Loucy (cell line): ENCODE measurements at regions not wholly inside any gene's neighbourhood (a gene's known extent, or its start where the extent isn't known, plus 50 kb on each side); places are given as distances from the start of the nearest gene placed in this dataset.

Source experiments
- H2AFZ ChIP-seq: fragments of 200-600 bp; sonication (generic); 2 replicates; pipeline ENCODE4 v1.6.0; 2016; ENCODE audit warnings: antibody characterized with exemption, mild to moderate bottlenecking, low read length, moderate library complexity
- H3F3A ChIP-seq: fragments of 200-600 bp; 2 replicates; pipeline ENCODE4 v1.6.0; 2016; ENCODE audit warnings: antibody characterized with exemption, low read depth, mild to moderate bottlenecking
- H3K27me3 ChIP-seq: fragments of 200-600 bp; sonication (generic); 2 replicates; pipeline ENCODE4 v1.6.1; 2014; ENCODE audit warnings: low read length, mild to moderate bottlenecking; ENCODE audit not compliant: insufficient read depth, poor library complexity, severe bottlenecking
- H3K36me3 ChIP-seq: fragments of 200-600 bp; sonication (generic); 2 replicates; pipeline ENCODE4 v1.6.1; 2016; ENCODE audit warnings: low read length; ENCODE audit not compliant: insufficient read depth
- H3K4me1 ChIP-seq: fragments of 200-600 bp; sonication (generic); 2 replicates; pipeline ENCODE4 v1.5.1; 2014; ENCODE audit warnings: low read length, mild to moderate bottlenecking; ENCODE audit not compliant: insufficient read depth, poor library complexity, severe bottlenecking
- H3K4me2 ChIP-seq: fragments of 200-600 bp; sonication (generic); 2 replicates; pipeline ENCODE4 v1.6.0; 2014; ENCODE audit warnings: antibody characterized with exemption, low read length, low read depth, mild to moderate bottlenecking; ENCODE audit not compliant: poor library complexity, severe bottlenecking
- H3K4me3 ChIP-seq: fragments of 200-600 bp; sonication (generic); 2 replicates; pipeline ENCODE4 v1.5.1; 2014; ENCODE audit warnings: low read length, mild to moderate bottlenecking, mixed read lengths; ENCODE audit not compliant: poor library complexity, severe bottlenecking
- H3K79me2 ChIP-seq: fragments of 200-600 bp; sonication (generic); 2 replicates; pipeline ENCODE4 v1.6.1; 2014; ENCODE audit warnings: low read length; ENCODE audit not compliant: insufficient read depth
- H3K9ac ChIP-seq: fragments of 200-600 bp; sonication (generic); 2 replicates; pipeline ENCODE4 v1.6.0; 2014; ENCODE audit warnings: mild to moderate bottlenecking, low read depth, low read length, moderate library complexity; ENCODE audit not compliant: poor library complexity, severe bottlenecking
- H3K9me2 ChIP-seq: fragments of 200-600 bp; sonication (generic); replicated peaks from 2 replicates; pipeline ENCODE4 v1.6.1; 2016; ENCODE audit warnings: low read depth, low read length, mixed read lengths
- H3K9me3 ChIP-seq: fragments of 200-600 bp; sonication (generic); 2 replicates; pipeline ENCODE4 v1.6.1; 2014; ENCODE audit warnings: mild to moderate bottlenecking, antibody characterized with exemption, low read length, low read depth; ENCODE audit not compliant: insufficient read depth
- H4K20me1 ChIP-seq: fragments of 200-600 bp; sonication (generic); 2 replicates; pipeline ENCODE4 v1.6.0; 2014; ENCODE audit warnings: antibody characterized with exemption, low read length, mild to moderate bottlenecking; ENCODE audit not compliant: insufficient read depth, poor library complexity, severe bottlenecking
- CTCF ChIP-seq: fragments of 200-600 bp; sonication (generic); conservative IDR thresholded peaks from 2 replicates; pipeline ENCODE4 v1.5.1; 2014; ENCODE audit warnings: mild to moderate bottlenecking, antibody characterized with exemption, low read length
- EZH2phosphoT487 ChIP-seq: fragments of 200-600 bp; IDR thresholded peaks from 2 replicates; pipeline ENCODE4 v1.6.1; 2018; ENCODE audit warnings: antibody characterized with exemption, mild to moderate bottlenecking, moderate library complexity, borderline replicate concordance

- Histone ChIP-seq H3K9me2 (no peaks in the 10 kb centered on the region), H3K27me3 (no peaks in the 10 kb centered on the region), H3K4me2 (no peak overlapping the region), H3F3A (no peaks in the 10 kb centered on the region), H3K4me3 (no peak overlapping the region), H3K79me2 (no peaks in the 10 kb centered on the region), H2AFZ (no peak overlapping the region), H3K9ac (no peak overlapping the region), H4K20me1 (no peaks in the 10 kb centered on the region), H3K4me1 (no peaks in the 10 kb centered on the region), H3K9me3 (no peaks in the 10 kb centered on the region), H3K36me3 (no peaks in the 10 kb centered on the region)
- TF ChIP-seq CTCF, result no peak
Observed at GRCh38 chr6:96330884-96331283, 190.7 kb upstream of the UFL1 start.

- H3K79me2 ChIP-seq, result no peaks in the 10 kb centered on the region
- H3F3A ChIP-seq, result no peaks in the 10 kb centered on the region
- no peaks in the 10 kb centered on the region for H3K4me1 ChIP-seq
- no peaks in the 10 kb centered on the region for H3K27me3 ChIP-seq
- no peaks in the 10 kb centered on the region for H3K36me3 ChIP-seq
- H2AFZ ChIP-seq, result no peak overlapping the region
- H3K4me2 ChIP-seq, result no peak overlapping the region
- no peaks in the 10 kb centered on the region for H3K9me3 ChIP-seq
- H4K20me1 ChIP-seq, result no peaks in the 10 kb centered on the region
- TF ChIP-seq EZH2phosphoT487 (no peak), CTCF (no peak)
- no peaks in the 10 kb centered on the region for H3K9me2 ChIP-seq
- no peak overlapping the region for H3K4me3 ChIP-seq
- H3K9ac ChIP-seq, result no peak overlapping the region
Observed at GRCh38 chr6:96340164-96340563, 181.4 kb upstream of the UFL1 start.

GRCh38 chr6:96345501-96345900 lies 176.1 kb upstream of the UFL1 start:
- no peak overlapping the region for H3K4me3 ChIP-seq
- H3K9ac ChIP-seq, result no peak overlapping the region

More at GRCh38 chr6:96345501-96345900, 176.1 kb upstream of the UFL1 start:
- Histone ChIP-seq H3K36me3 (no peaks in the 10 kb centered on the region), H2AFZ (no peak overlapping the region), H3K9me3 (no peaks in the 10 kb centered on the region), H4K20me1 (no peaks in the 10 kb centered on the region), H3K4me2 (no peak overlapping the region), H3K79me2 (no peaks in the 10 kb centered on the region), H3K9me2 (no peaks in the 10 kb centered on the region), H3K4me1 (no peaks in the 10 kb centered on the region), H3K27me3 (no peaks in the 10 kb centered on the region), H3F3A (no peaks in the 10 kb centered on the region)
- TF ChIP-seq EZH2phosphoT487 (no peak), CTCF (no peak)
